ENCODE measurements at regions not wholly inside any gene's neighbourhood (a gene's known extent, or its start where the extent isn't known, plus 50 kb on each side); places are given as distances from the start of the nearest gene placed in this dataset.

- TF ChIP-seq, protein P1, sequence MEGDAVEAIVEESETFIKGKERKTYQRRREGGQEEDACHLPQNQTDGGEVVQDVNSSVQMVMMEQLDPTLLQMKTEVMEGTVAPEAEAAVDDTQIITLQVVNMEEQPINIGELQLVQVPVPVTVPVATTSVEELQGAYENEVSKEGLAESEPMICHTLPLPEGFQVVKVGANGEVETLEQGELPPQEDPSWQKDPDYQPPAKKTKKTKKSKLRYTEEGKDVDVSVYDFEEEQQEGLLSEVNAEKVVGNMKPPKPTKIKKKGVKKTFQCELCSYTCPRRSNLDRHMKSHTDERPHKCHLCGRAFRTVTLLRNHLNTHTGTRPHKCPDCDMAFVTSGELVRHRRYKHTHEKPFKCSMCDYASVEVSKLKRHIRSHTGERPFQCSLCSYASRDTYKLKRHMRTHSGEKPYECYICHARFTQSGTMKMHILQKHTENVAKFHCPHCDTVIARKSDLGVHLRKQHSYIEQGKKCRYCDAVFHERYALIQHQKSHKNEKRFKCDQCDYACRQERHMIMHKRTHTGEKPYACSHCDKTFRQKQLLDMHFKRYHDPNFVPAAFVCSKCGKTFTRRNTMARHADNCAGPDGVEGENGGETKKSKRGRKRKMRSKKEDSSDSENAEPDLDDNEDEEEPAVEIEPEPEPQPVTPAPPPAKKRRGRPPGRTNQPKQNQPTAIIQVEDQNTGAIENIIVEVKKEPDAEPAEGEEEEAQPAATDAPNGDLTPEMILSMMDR (IDR thresholded peaks at IDR 0.05; ENCODE audit: low read length) = no peak
- no peak for TF ChIP-seq EZH2 (IDR thresholded peaks at IDR 0.05; ENCODE audit: borderline replicate concordance, low read length)
Measured at GRCh38 chr4:33780952-33781791, 2463.1 kb downstream of the ARAP2 start.

All from OCI-LY1 (cell line).